ENCODE measurements at regions not wholly inside any gene's neighbourhood (a gene's known extent, or its start where the extent isn't known, plus 50 kb on each side); places are given as distances from the start of the nearest gene placed in this dataset.
"Not testable (repeated sequence)": the region's sequence is repeated elsewhere in the genome, so short reads cannot be mapped to it uniquely, and the experiment has no call there.

GRCh38 chr4:126364311-126364911 lies 1049.7 kb downstream of the FAT4 start:
- no peak for DNase-seq

GRCh38 chr4:126369076-126369475 lies 1054.3 kb downstream of the FAT4 start:
- no peak for DNase-seq

GRCh38 chr4:126372634-126373033 lies 1057.9 kb downstream of the FAT4 start:
- DNase-seq: no peak

GRCh38 chr4:126375462-126376054 lies 1060.8 kb downstream of the FAT4 start:
- no peak for DNase-seq

- no peak for DNase-seq
Observed at GRCh38 chr4:126385954-126386353, 1071.2 kb downstream of the FAT4 start.

- DNase-seq: no peak
Observed at GRCh38 chr4:126386512-126386911, 1071.8 kb downstream of the FAT4 start.

GRCh38 chr4:126395664-126396063 lies 1080.9 kb downstream of the FAT4 start:
- DNase-seq: no peak

- DNase-seq: no peak
Observed at GRCh38 chr4:126396121-126396520, 1081.4 kb downstream of the FAT4 start.

- DNase-seq: no peak
Observed at GRCh38 chr4:126396703-126397102, 1081.9 kb downstream of the FAT4 start.

GRCh38 chr4:126404549-126404948 lies 1089.8 kb downstream of the FAT4 start:
- DNase-seq: no peak

- DNase-seq: no peak
Observed at GRCh38 chr4:126405369-126405982, 1090.7 kb downstream of the FAT4 start.

GRCh38 chr4:126409746-126410145 lies 1095.0 kb downstream of the FAT4 start:
- no peak for DNase-seq

- no peak for DNase-seq
Observed at GRCh38 chr4:126411047-126411446, 1096.3 kb downstream of the FAT4 start.

- not testable (repeated sequence) for DNase-seq
Observed at GRCh38 chr4:126412310-126412709, 1097.6 kb downstream of the FAT4 start.

- DNase-seq: no peak
Observed at GRCh38 chr4:126414741-126415140, 1100.0 kb downstream of the FAT4 start.

- DNase-seq: no peak
Observed at GRCh38 chr4:126419266-126419665, 1104.5 kb downstream of the FAT4 start.

GRCh38 chr4:126427853-126428252 lies 1113.1 kb downstream of the FAT4 start:
- DNase-seq: no peak

- DNase-seq: no peak
Observed at GRCh38 chr4:126431049-126431448, 1116.3 kb downstream of the FAT4 start.

- DNase-seq: no peak
Observed at GRCh38 chr4:126435491-126435890, 1120.7 kb downstream of the FAT4 start.

- no peak for DNase-seq
Observed at GRCh38 chr4:126440297-126440696, 1125.5 kb downstream of the FAT4 start.

GRCh38 chr4:126441173-126442035 lies 1126.6 kb downstream of the FAT4 start:
- no peak for DNase-seq

GRCh38 chr4:126445596-126445995 lies 1130.8 kb downstream of the FAT4 start:
- DNase-seq: no peak

GRCh38 chr4:126446917-126447316 lies 1132.2 kb downstream of the FAT4 start:
- DNase-seq: no peak
